ENCODE measurements at regions not wholly inside any gene's neighbourhood (a gene's known extent, or its start where the extent isn't known, plus 50 kb on each side); places are given as distances from the start of the nearest gene placed in this dataset.
"Not testable (repeated sequence)": the region's sequence is repeated elsewhere in the genome, so short reads cannot be mapped to it uniquely, and the experiment has no call there.

GRCh38 chrX:80929251-80929650 lies 119.6 kb upstream of the BRWD3 start:
- no peak for DNase-seq (ENCODE audit: low read depth in 2 of 2)

GRCh38 chrX:80917919-80918318 lies 108.2 kb upstream of the BRWD3 start:
- DNase-seq (ENCODE audit: low read depth in 2 of 2), result no peak

GRCh38 chrX:80912351-80912750 lies 102.7 kb upstream of the BRWD3 start:
- DNase-seq (ENCODE audit: low read depth in 2 of 2), result not testable (repeated sequence)

GRCh38 chrX:80879916-80880315 lies 70.2 kb upstream of the BRWD3 start:
- DNase-seq (ENCODE audit: low read depth in 2 of 2), result no peak

GRCh38 chrX:80879143-80879542 lies 69.5 kb upstream of the BRWD3 start:
- no peak for DNase-seq (ENCODE audit: low read depth in 2 of 2)

GRCh38 chrX:80876877-80877276 lies 67.2 kb upstream of the BRWD3 start:
- peak; percentile 7 to 36 for DNase-seq (ENCODE audit: low read depth in 2 of 2)
